NT2/D1 (cell line): ENCODE measurements at regions not wholly inside any gene's neighbourhood (a gene's known extent, or its start where the extent isn't known, plus 50 kb on each side); places are given as distances from the start of the nearest gene placed in this dataset.

Experiments used
- YY1 ChIP-seq: IDR thresholded peaks from 2 replicates; pipeline ENCODE4 v1.6.1; 2011; ENCODE audit not compliant: insufficient read length, insufficient read depth
- ZNF274 ChIP-seq: IDR thresholded peaks from 2 replicates; pipeline ENCODE4 v1.6.1; 2011; ENCODE audit warnings: mild to moderate bottlenecking, low read depth, low read length

DNA sequence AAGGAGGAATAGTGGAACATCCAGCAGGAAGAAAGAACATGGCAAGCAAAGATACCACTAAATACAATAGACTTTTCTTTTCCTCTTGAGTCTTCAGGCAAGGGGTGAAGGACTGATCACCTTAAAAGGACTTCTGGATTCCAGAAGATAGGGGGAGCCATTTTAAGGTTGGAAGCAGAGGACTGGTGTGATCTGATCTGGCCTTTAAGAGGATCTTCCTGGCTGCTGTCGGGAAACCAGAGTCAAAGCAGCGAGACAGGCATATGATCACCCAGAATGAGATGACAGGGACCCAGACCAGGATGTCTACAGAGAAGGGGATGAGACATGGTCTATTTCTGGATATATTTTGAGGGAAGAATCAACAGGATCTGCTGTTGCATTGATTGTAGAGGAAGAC, 558.0 kb downstream of the STK39 start:
- TF ChIP-seq ZNF274 (no peak), YY1 (no peak)
